Cardiac fibroblast (primary cell): ENCODE measurements at regions not wholly inside any gene's neighbourhood (a gene's known extent, or its start where the extent isn't known, plus 50 kb on each side); places are given as distances from the start of the nearest gene placed in this dataset.

Experiments
- DNase-seq, 2 donors: peaks; one replicate each; pipeline versions ENCODE4 v3.0.0 to v3.0.0-alpha.2; 2010; ENCODE audit warnings: low read depth in 2 of 2
- H3K4me3 ChIP-seq, 2 donors: replicated peaks in 1 of 2; 1 replicate in 1 of 2; 2 replicates in 1 of 2; pipeline ENCODE4 v1.5.1; 2011; ENCODE audit warnings: low read depth in 2 of 2, low read length in 2 of 2, mild to moderate bottlenecking in 2 of 2, moderate library complexity in 1 of 2
- TF ChIP-seq, protein P1 (sequence below): IDR thresholded peaks from one replicate; pipeline ENCODE4 v1.5.1; 2011; ENCODE audit warnings: low read depth, mild to moderate bottlenecking, low read length, inconsistent platforms

GRCh38 chr1:30637183-30637980 lies 86.0 kb downstream of the MATN1 start:
- DNase-seq = no peak
- TF ChIP-seq, protein P1, sequence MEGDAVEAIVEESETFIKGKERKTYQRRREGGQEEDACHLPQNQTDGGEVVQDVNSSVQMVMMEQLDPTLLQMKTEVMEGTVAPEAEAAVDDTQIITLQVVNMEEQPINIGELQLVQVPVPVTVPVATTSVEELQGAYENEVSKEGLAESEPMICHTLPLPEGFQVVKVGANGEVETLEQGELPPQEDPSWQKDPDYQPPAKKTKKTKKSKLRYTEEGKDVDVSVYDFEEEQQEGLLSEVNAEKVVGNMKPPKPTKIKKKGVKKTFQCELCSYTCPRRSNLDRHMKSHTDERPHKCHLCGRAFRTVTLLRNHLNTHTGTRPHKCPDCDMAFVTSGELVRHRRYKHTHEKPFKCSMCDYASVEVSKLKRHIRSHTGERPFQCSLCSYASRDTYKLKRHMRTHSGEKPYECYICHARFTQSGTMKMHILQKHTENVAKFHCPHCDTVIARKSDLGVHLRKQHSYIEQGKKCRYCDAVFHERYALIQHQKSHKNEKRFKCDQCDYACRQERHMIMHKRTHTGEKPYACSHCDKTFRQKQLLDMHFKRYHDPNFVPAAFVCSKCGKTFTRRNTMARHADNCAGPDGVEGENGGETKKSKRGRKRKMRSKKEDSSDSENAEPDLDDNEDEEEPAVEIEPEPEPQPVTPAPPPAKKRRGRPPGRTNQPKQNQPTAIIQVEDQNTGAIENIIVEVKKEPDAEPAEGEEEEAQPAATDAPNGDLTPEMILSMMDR = no peak
- no peak overlapping the region for H3K4me3 ChIP-seq

DNA sequence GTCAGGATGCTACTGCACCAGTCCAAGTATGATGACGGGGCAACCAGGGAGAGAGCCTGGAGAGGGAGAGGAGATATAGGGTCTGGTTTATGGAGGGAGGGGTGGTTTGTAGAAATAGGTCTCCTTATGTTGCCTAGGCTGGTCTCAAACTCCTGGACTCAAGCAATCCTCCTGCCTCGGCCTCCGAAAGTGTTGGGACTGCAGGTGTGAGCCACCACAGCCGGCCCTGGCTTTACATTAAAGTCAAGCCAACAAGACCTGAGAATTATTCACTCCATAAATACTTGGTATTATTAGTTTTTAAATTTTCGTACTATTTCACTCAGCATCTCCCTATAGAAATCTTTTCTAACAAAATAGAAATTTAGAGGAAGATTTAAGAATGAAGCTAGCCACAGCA lies 86.8 kb downstream of the MATN1 start:
- no peak for DNase-seq
- TF ChIP-seq, protein P1 = no peak
- no peak overlapping the region for H3K4me3 ChIP-seq

GRCh38 chr1:30635391-30635975 lies 87.9 kb downstream of the MATN1 start:
- TF ChIP-seq, protein P1 = no peak
- no peak overlapping the region for H3K4me3 ChIP-seq
- no peak for DNase-seq

- TF ChIP-seq, protein P1 = no peak
- H3K4me3 ChIP-seq = no peak overlapping the region
- DNase-seq = no peak
Measured at GRCh38 chr1:30634507-30634906, 88.9 kb downstream of the MATN1 start.

DNA sequence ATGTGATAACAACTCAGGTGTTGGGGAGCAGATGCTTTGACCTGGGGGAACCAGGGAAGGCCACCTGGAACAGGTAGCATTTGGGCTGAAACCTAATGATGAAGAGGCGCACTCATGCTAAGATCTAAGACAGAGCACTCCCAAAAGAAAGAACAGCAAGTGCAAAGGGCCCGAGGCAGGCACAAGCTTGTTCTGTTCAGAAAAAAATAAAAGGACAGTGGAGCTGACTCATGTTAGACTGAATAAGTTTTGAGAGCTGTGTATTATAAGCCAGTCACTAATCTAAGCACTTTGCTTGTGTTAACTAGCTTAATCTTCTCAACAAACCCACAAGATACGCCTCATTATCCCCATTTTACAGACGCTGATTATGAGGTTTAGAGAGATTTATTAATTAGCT lies 90.1 kb downstream of the MATN1 start:
- TF ChIP-seq, protein P1 = no peak
- DNase-seq = no peak
- H3K4me3 ChIP-seq = no peak overlapping the region

- TF ChIP-seq, protein P1 = no peak
- no peak overlapping the region for H3K4me3 ChIP-seq
- DNase-seq = no peak
Measured at GRCh38 chr1:30632481-30632880, 90.9 kb downstream of the MATN1 start.
